Peyer's patch (tissue), 4 donors: ENCODE measurements at regions not wholly inside any gene's neighbourhood (a gene's known extent, or its start where the extent isn't known, plus 50 kb on each side); places are given as distances from the start of the nearest gene placed in this dataset.

Experiments
- POLR2A ChIP-seq, 2 donors: fragments of 450-650 bp; IDR thresholded peaks; one replicate each; pipeline ENCODE4 v1.5.1; 2017; ENCODE audit warnings: antibody characterized with exemption in 2 of 2, mild to moderate bottlenecking in 2 of 2, moderate library complexity in 2 of 2
- TF ChIP-seq, protein P1 (sequence below), 6 experiments: fragments of 450-650 bp in 4 of 6; fragments of 200-600 bp in 2 of 6; sonication (generic) in 1 of 6; IDR thresholded peaks; one replicate each; pipeline ENCODE4 v1.5.1; 2017 to 2019; ENCODE audit warnings: antibody characterized with exemption in 6 of 6, mild to moderate bottlenecking in 3 of 6, moderate library complexity in 1 of 6

DNA sequence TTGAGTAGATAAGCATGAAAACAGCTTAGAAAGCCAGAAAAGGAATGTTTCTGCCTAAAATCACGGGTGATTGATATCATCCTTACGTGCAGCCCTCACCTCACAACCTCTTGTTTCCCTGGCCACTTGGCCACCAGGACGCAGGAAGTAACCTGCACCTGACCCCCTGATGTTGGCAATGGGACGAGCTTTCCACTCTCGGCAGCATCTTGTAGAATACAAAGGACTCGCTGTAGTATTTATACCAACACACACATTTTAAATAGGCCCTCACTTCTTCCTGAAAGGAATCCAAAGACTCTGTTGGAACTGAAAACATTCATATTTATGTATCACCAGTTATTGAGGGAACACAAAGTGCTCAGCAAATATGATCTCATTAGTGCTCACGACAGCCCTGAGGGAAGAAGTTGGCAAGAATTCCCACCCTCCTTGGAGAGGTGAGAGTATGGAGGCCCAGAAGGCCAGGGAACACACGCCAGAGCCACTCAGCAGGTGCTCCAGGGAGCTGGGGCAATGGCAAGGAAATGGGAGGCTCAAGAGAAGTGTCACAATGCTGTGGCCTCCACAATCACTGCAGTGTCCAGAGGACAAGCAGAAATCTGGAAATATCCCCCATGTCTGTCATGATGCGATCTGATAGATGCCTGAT is 103.3 kb upstream of the KIT start:
- TF ChIP-seq POLR2A (IDR thresholded peaks at IDR 0.05) = no peak
- TF ChIP-seq, protein P1, sequence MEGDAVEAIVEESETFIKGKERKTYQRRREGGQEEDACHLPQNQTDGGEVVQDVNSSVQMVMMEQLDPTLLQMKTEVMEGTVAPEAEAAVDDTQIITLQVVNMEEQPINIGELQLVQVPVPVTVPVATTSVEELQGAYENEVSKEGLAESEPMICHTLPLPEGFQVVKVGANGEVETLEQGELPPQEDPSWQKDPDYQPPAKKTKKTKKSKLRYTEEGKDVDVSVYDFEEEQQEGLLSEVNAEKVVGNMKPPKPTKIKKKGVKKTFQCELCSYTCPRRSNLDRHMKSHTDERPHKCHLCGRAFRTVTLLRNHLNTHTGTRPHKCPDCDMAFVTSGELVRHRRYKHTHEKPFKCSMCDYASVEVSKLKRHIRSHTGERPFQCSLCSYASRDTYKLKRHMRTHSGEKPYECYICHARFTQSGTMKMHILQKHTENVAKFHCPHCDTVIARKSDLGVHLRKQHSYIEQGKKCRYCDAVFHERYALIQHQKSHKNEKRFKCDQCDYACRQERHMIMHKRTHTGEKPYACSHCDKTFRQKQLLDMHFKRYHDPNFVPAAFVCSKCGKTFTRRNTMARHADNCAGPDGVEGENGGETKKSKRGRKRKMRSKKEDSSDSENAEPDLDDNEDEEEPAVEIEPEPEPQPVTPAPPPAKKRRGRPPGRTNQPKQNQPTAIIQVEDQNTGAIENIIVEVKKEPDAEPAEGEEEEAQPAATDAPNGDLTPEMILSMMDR (IDR thresholded peaks at IDR 0.05) = no peak
